OCI-M2 (cell line): ENCODE measurements at regions not wholly inside any gene's neighbourhood (a gene's known extent, or its start where the extent isn't known, plus 50 kb on each side); places are given as distances from the start of the nearest gene placed in this dataset.

Experiments used
- DNase-seq: peaks from one replicate; lab custom pipeline; 2025; ENCODE audit not compliant: unreplicated experiment; lab: John Stamatoyannopoulos, UW

DNA sequence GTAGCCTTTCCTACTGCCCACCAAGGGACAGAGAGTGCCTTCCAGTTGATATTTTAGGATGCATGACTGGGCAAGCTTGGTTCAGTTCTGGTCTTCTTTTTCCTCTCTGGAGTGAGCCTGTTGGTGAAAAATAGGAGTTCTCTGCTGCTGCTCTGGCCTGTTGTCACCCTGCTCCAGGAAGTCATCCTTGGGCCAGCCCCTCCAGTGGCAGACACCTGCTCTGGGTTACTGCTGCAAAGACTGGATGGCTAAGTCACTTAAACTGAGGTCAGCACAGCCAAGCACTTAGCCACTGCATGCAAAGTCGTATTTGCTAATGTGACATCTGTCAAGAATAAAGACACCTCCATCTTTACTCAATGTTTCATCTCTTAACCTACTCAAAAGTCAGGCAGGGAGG, 219.6 kb upstream of the ID2 start:
- no peak for DNase-seq

DNA sequence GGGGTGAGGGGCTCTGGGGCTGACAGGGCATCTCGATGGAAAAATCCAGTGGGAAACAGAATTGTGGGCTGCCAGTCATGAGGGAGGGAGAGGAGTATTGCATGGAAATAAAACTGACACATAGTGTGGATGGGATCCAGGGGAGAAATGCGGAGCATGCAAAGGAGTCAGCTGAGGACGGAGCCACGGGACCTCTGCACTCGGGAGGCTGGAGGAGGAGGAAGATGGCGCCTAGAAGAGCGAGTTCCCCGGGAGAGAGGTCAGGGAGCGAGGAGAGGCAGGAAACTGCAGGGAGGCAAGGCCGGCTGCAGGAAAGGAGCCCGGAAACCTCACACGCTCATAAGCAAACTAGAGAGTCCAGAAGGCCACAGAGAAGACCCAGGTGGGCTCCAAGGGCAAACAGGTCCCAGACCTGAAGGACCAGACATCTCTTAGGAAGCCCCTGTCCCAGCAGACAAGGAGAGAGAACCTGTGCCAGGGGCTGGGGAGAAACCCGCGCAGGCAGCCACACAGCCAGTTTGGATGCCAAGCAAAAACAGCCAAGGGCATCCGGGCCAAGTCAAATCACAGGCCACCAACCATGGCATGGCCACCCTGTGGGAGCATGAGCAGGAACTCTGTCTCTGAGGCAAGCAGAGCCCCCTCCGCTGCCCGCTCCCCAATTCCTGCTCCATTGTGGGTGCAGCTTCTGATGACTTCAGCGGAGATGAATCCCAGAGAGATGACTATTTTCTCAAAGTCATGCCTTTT, 218.8 kb upstream of the ID2 start:
- no peak for DNase-seq

DNA sequence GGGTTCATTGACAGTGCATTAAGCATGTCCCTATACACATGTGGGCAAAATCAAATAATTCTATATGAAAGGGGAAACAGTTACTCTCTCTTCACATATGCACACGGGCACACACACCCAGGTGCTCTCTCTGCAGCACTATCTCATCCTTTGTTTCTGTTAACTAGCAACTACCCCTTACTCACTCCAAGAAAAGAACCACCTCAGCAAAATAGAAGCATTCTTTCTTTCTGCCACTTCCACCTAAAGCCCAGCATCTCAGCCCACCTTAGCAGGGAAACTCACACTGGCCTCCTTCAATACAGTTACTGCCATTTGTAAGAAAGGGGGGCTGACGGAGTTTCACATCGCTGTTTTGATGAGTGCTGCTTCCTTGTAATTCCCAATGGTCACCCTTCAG, 216.3 kb upstream of the ID2 start:
- DNase-seq = no peak

DNA sequence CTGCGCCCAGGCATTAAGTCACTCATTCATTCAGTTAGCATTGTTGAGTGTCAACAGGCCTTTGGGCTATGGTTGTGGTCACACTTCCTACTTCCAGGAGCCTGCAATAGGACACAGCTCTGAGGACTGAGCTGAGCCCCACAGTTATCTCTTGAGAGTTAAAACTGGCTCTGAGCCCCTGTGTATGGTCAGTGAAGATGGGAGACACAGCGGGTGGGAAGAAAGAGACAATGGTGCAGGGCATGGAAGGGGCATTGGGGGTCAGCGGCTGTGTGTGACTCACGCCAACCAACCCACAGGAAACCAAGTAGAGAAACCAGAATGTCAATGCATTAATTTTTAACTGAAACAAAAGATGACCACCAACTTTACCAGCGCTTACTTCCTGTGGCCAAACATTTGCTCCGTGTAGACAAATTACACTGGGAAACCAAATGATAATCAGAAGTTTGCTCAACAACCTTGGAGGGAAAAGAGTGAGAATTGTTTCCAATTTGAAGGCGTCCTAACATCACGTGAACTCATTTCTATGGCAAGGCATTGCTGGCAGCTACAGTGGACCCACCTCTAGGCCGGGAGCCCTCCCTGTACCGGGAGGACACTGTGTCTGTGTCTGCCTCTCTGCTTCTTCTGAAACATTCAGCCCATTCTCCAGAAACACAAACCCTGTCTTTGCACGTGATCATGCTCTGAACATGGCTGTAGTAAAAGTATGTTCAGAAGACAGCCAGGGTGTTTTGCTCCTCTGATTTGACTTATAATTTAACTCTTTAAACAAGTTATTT, 212.0 kb upstream of the ID2 start:
- no peak for DNase-seq

DNA sequence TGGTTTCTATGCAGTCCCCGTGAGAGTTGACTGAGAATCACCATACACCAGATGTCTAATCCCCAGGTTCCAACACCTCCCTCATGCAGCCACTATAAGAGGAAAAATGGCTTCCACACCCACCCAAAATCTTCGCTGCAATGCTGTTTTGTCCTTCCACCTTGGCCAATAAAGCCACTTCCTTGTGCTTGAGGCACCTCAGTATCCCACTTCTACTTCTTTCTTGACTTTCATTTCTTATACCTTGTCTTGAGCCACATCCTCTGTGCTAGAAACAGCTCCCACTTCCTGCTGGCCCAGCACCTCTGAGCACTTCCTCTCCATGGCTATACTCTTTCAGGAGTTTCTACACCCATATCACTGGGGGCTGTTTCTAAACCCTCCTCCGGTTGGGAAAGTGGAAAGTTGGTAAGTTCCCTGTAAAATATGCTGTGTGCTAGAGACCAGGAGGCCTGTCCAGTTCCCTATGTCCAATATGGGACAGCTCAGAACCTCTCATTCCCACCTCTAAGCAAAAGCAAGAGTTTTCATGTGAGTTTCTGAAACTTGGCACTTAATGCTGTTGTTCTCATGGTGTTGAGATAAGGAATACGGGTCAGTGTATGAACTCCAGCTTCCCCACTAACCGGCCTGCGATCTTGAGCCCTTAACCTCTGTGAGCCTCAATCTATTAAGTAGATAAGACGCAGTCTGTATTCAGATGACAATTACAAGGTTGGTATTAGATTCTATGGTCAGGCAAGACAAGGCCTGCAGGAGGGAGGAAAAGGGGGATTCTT, 209.1 kb upstream of the ID2 start:
- no peak for DNase-seq

DNA sequence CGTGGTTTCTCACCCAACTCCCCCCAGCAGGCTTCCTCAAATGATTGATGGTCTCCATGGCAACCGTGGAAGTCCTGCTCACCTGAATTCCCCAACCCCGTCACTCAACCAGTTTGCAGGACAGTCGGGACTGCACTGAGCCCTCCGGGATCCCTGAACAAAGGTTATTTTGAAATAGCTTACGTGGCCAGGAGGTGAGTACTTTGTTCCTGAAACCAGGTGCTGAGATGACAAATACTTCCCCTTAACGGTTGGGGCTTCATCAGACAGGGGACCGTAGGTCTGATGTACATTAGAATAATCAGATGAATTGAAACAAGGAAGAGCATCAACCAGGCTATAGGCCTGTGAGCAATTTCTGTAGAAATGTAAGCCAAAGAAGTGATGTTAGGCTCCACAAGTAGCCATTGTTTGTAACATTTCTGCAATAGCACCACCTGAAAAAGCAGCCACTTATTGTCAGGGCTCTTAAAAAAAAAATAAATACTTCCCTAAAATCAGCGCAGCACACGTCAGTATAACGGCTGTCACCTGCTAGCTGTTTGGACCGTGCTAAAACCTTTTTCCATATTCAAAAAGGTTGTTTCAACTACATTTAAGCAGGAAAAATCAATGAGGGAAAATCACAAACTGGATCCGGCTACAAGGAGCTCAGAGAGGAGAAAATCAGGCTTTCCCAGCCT, 206.4 kb upstream of the ID2 start:
- no peak for DNase-seq

DNA sequence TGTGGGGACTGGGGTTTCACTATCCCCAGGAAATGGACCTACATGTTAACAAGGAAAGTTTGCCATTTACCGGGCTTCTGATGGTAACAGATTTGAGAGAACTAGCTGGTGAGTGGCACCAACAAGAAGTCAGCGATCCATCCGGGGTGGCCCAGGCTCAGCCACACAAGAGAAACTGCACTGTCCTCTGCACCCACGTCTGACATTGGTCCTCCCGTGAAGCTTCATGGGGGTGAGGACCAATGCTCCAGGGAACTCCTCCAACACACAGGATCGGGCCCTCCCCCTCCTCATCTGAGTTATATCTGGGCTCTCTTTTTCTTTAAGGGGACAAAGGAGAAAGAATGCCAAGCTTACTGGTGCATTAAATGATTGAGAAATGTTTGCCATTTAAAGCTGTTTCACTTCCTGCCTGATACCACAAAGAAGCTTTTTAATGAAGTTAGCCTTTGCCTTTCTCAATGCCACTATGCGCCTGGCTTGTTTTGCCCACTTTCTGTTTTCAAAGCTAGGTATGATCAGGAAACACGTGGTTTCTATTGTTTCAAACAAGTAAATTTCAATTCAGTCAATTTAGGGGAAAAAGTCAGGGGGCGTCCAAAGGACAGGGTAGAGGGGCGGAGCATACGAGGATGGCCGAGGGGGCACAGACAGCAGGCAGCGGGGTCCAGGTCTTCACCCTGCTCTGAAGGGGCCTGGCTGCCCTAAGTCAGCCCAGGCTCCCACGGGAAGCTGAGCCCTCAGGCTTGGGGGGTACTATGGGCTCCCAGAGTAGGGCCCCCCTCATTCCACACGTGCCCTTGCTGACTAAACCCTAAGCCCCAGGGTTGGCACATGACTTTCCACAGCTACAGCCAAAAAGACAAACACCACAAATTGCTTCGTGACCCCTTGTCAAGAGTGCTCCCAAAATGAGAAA, 204.0 kb upstream of the ID2 start:
- no peak for DNase-seq

DNA sequence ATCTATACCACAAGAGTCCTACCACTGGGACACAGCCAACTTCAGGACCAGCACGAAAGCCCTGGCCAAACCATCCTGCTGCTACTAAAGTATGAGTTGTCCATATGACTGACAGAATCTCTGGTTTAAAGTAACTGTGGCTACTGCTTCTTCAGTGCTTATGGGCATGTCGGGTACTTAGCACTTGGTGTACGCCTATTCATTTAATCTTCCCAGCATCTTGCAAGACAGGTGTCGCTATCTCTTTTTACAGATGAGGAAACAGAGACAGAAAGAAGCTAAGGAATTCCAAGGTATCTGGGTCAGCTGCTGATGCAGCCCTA, 203.4 kb upstream of the ID2 start:
- no peak for DNase-seq

DNA sequence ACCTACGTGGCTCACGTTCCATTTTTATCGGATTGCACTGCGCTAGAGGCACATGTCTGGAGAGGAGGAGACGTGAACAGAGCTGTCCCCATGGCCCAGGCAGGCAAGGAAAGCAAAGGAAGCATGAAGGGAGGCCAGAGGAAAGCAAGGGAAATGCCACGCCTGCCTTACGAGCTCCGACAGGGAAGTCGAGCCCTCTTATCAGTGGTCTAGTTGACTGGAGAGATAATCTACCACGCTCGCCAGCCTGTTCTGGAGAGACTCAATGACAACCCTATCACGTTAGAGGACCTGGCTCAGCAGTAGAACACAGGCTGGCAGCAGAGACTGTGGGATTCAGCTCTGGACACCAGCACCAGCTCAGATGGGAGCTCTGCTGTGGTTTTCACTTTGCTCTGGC, 202.6 kb upstream of the ID2 start:
- no peak for DNase-seq

DNA sequence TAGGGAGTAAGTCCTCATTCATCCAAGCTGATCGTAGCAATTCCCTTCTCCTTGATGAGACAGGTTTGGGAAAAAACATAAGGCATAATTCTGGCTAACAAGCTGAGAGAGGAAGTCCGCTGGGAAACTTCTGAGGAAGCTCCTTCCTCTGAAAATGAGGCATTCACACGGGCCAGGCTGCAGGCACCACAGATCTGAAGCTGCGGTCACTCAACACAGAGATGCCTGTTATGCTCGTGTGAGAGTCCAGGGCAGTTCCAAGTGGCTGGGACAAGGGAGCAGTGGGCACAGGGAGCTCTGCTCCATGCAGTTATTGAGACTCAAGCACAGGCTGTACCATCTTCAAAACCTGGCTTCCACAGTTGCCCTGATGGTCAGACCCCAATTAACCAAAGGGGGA, 200.9 kb upstream of the ID2 start:
- no peak for DNase-seq

DNA sequence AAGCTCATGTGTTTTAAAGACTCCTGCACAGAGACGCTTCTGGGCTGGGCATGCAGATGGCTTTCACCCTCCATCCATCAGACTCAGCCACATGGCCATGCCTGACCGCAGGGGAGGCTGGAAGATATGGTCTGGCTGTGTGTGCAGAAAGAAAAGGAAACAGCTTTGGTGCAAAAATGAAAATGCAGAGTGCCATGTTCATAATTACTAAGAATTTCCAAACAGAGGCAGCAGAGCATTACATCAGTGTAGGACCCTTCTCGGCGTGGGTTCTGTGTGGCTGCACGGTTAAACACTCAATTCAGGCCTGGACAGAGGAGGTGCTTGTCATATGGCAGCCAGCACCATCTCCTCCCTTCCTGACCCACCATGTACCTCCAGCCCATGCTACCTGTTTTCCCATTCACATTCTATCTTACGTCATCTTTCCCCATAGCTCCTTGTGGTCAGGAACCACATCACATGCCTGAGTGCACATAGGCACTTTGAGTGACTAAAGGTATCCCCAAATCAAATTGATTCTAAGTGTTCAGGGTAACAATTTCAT, 200.3 kb upstream of the ID2 start:
- no peak for DNase-seq

DNA sequence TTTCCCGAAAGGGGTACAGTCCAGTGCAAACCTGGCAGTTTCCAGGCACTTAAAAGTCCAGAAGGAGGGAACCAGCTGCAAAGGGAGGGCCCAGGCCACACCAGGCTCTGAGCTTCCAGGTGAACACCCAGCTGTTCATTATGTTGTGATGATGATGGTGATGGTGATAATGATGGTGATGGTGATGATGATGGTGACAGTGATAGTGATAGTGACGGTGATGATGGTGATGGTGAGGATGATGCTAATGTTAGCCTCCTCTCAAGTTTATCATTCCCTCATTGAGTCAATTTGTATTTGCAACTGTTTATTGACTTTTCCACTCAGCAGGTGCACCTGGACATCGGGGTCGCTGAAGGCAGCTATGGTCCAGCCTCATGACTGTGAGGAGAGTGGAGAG, 199.4 kb upstream of the ID2 start:
- DNase-seq = no peak

DNA sequence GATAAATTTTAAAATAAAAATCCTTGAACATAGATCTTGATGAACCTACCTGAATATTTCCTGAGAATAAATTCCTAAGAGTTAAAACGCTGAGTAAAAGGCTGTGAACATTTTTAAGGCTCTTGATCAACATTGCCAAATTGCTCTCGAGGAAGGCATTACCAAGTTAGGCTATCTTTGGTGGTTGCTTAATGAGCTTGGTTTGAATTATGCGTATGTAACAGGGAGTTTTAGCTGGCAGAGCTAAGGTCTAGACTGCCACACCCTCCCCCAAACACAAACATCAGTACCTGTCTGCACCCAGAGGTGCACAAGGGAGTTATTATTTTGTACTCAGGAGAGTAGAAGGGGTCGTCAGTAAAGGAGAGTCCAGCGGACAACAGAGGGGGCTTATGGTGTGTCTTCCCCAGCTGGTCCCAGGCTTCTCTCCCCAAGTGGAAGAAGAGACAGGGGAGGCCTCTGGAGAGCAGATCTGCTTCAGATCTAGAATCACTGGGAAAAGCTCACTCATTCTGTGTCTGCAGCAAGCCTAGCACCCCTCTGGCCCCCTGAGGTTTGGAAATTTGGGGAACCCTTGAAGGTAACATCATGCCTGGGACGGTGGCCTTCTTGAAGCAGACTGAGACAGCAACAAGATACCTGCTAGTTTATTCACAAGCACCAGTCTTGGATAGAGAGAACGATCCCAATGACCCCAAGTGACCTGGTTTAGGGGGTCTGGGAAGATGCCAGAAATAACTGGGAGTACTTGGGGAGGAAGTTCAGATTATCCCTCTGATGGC, 197.2 kb upstream of the ID2 start:
- DNase-seq = no peak

DNA sequence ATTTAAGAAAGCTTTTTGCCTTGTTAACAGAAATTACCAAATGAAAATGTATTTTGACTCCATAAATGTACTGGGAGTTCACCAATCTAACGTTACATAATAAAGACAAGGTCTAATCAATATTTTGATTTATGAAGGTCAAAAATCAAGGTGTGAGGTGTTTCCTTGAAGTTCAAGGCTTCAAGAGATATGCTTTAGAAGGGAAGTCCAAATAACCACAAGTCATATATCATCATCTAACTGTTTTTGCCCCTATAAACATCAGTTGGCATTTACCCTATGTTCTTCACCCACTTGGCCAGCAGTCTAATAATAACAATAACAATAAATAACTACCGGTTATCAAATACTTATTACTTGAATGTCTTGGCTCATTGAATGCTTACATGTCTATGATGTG, 196.1 kb upstream of the ID2 start:
- DNase-seq = no peak

DNA sequence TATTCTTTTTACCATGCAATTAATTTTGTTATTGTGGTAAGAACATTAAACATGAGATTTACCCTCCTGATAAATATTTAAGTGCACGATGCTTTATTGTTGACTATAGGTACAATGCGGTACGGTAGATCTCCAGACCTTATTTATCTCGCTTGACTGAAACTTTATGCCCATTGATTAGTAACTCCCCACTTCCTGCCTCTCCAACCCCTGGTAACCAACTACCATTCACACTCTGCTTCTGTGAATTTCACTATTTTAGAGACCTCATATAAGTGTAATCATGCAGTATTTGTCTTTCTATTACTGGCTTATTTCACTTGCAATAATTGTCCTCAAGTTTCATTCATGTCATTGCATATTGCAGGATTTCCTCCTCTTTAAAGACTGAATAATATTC, 195.7 kb upstream of the ID2 start:
- no peak for DNase-seq

DNA sequence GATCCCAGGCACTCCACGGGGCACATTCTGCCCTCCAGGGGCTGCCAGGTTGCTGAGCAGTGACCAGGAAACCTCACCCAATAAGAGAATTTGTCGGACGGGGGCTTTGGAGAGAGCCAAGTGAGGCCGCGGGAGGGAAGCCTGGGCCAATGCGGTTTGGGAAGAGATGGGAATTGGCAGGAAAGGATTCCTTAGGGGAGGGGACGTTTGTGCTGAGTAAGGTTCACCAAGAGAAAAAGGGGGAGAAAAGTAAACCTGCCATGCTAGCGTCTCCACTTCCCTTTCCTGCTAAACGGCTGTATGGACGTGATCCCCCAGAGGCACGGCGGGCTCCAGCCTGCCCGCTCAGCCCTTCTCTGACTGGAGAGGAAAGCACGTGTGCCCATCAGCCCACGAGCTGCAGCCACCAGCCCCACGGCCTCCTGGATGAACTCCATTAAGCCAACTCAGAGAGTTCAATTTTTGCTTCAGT, 194.4 kb upstream of the ID2 start:
- no peak for DNase-seq

DNA sequence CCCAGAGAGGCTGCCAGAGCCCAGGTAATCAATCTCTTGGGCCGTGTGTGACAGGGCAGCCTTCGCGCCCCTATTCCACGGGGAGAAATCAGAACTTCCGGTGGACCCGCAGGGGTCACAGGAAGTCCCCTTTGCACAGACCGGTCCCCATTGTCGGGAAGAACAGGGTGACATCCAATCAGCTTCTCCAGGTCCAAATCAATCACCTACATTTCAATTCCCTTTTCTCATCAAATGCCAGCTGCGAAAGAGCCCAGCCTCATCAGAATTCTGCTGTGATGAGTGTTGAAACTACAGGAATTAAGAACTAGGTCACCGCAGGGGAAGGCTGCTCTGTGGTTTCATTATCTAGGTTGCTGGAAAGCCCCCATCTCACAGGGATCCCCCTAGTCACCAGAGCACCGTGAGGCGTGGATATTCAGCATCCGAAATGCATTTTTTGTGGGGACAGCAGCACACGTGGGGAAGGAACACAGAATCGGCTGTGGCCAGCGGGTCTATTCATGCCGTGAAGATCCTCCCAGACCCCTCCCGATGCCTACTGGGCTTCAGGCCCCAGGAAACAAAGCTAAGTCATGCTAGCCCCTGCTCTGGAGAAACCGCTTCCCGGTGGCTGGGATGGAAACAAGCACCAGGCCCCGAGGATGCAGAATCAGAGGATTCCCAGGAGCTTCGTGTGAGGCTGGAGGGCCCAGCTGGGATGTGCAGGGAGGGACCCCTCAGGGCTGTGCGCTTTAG, 193.7 kb upstream of the ID2 start:
- DNase-seq = no peak

DNA sequence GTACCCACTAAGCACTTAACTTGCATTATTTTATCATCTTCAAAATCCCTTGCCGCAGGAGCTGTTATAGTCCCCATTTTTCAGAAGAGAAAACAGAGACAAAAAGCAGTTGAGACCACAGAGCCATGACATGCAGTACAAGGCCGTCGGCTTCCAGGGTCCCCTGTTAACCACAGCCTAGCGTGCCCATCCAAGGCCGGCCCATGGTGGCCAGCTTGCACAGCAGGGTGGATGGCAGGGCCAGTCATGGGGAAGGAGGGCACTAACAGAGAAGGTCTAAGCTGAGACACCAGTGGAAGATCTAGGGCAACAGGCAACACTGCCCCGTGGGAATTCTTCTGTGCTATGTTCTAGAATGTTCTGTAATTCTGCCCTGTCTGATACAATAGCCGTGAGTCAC, 192.6 kb upstream of the ID2 start:
- DNase-seq = no peak

DNA sequence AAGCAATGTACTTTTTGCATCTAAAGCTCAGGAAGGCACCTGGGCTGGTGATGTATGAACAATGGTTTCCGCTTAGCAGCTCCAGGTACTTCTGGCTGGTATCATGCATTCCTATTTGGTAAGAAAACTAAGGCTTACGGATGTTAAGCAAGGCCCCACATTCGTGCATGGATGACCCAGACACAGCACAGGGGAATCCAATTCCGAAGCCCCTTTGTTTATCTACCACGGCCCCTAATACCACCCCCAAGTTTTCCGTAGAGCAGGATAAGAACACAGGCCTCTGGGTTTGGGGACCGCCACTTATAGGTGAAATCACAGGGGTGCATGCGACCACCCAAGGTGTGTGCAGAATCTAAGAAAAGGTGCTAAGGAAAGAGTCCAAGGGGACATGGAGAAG, 192.1 kb upstream of the ID2 start:
- DNase-seq = no peak
